NCI-H524 treated with DMSO at 0.1 percent for 48 hours (cell line): ENCODE measurements at regions not wholly inside any gene's neighbourhood (a gene's known extent, or its start where the extent isn't known, plus 50 kb on each side); places are given as distances from the start of the nearest gene placed in this dataset.
"Not testable (repeated sequence)": the region's sequence is repeated elsewhere in the genome, so short reads cannot be mapped to it uniquely, and the experiment has no call there.

ENCODE experiments used
- DNase-seq: peaks from one replicate; lab custom pipeline; 2025; lab: John Stamatoyannopoulos, UW

DNA sequence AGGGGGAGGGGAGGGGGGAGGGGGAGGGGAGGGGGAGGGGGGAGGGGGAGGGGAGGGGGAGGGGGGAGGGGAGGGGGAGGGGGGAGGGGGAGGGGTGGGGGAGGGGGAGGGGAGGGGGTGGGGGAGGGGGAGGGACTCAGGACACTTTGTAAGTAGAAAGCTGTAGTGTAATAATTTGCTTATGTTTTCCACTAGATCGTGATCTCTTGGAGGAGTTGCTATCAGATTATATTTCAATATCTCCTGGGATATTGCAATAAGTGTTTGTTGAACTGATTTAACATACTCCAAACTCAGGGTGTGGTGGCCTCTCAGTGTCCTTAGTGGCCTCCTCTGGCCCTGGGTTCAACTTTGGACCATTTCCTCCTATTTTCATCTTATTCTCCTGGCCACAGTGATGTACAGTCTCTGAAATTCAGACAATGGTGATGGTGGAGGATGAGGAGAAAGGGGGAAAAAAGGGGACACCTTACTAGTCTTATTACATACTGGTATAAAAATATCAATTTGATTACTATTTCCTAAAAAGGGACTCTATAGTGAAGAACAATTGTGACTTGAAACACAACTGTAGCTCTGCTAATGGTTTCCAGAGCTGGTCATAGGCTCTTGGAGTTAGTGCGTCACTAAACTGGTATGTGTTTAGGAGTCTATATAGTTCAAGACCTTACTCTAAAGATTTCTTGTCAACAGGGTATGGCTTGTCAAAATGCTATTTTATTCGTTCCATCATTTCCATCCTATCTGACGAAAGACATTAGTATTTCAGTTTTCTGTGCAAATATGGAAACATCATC is 89.6 kb downstream of the DDX1 start:
- DNase-seq: no peak

- DNase-seq: no peak
These were observed 90.7 kb downstream of the DDX1 start for GRCh38 chr2:15682354-15682753.

GRCh38 chr2:15684161-15685039 is 92.7 kb downstream of the DDX1 start:
- no peak for DNase-seq

- no peak for DNase-seq
These were observed 93.5 kb downstream of the DDX1 start for GRCh38 chr2:15685143-15685542.

GRCh38 chr2:15686643-15687042 is 95.0 kb downstream of the DDX1 start:
- DNase-seq: no peak

DNA sequence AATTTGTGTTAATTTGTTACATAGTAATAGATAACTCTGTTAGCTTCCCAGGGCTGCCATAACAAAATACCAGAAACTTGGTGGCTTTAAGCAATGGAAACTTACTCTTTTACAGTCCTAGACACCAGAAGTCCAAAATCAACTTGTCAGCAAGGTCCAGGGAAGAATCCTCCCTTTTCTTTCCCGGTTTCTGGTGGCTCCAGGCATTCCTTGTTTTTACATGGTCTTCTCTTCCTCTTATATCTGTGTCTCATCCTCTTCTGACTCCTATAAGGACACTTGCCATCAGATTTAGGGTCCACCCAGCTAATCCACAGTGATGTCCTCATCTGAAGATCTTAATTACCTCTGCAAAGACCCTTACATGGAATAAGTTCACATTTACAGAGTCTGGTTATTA is 95.6 kb downstream of the DDX1 start:
- no peak for DNase-seq

DNA sequence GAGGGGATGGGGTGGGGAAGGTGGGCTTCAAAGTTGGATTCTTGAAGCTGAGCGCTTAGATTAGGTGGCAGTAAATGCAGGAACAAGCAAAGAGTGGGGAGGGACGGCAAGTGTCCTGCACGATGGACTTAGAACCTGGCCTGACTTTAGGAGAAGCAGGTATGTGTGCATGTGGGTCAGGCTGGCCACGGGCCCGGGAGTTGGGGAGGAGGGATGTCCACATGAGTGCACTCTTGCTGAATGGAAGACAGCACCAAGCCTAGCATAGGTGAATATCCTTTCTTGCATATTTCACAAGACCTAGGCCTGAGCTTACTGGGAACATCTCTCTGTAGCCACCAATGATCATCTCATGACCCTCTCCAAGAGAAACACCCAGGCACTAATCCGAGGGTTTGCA is 96.1 kb downstream of the DDX1 start:
- DNase-seq: no peak

GRCh38 chr2:15688924-15689568 is 97.4 kb downstream of the DDX1 start:
- DNase-seq: no peak

DNA sequence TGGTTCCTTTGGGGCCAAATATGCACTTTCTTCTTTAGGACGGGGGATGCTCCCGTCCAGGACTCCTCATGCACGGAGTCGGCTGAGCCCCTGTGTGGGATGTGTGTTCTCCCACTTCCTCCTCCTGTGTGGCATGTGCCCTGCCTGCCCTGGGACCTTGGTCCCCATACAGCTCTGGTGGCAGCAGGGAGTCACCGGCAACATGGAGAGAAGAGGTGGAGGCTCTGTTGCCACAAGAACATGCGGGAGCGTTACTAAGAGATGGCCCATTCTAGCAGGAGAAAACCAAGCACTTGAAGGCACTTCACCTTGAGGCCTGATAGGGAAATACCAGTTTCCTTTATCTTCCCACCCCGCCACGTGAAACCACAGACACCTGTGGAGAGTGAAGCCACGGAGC is 98.0 kb downstream of the DDX1 start:
- no peak for DNase-seq

- no peak for DNase-seq
These were observed 100.1 kb downstream of the DDX1 start for GRCh38 chr2:15691586-15692310.

GRCh38 chr2:15692551-15693377 is 101.1 kb downstream of the DDX1 start:
- DNase-seq: no peak

GRCh38 chr2:15693382-15693781 is 101.7 kb downstream of the DDX1 start:
- DNase-seq: no peak

DNA sequence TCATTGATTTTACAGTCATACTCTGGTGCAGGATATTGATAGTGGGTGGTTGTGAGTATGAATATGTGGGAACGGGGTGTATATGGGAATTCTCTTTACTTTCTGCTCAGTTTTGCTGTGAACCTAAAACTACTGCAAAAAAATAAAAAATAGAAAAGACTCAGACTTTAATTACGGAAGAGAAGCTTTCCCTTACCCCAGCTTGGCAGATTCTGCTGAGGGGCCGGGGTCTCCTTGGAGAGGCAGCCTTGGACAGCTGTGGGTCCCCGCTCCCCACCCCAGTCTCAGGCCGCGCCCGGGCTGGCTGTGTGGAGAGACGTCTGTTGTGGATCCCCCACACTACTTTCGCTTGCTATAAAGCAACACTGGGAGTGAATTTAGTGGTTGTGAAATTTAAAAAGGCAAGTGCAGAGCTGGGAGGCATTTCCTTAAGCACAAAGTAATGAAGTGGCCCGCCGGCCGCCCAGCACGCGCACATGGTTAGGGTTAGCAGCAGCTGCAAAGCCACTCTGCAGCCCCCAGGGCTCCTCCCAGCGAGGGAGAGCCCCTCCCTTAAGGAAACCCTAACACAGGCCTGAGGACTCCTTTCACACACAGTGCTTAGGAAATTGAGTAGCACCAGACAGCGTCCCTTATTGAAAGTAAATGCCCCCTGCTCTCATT is 102.4 kb downstream of the DDX1 start:
- DNase-seq: peak; percentile 43

DNA sequence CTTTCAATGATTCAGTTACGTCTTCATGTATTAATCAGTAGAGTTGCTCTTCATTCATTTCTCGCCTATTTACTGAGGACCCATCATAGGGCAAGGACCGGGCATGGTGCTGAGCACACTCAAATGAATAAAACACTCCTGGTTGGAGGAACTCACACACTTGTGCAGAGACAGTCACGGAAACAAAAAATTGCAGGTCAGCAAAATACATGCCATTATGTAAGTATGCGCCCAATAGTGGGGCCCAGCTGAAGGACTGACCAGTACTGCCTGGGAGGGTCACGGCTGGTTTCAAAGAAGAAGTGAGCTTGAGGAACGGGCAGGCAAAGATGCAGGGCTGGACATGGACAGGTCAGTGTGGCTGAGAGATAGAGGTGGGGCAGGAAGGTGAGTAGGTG is 102.9 kb downstream of the DDX1 start:
- no peak for DNase-seq

GRCh38 chr2:15695582-15696330 is 104.1 kb downstream of the DDX1 start:
- DNase-seq: no peak

- DNase-seq: not testable (repeated sequence)
These were observed 105.0 kb downstream of the DDX1 start for GRCh38 chr2:15696606-15697170.

DNA sequence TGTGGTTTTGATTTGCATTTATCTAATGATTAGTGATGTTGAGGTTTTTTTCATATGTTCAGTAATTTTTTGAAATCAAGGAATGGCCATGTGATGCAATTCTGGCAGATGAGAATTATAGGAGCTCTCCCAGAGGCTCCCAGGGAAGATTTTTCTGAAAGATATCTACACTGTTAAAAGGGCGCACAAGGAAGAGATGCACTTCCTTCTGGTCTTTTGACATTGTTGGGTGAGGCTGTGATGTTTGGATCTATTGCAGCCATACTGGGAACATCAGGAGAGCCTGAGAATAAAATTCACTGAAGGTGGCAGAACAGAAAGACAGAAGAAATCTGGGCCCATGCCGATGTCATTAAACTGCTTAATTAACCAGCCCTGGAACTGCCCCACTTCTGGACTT is 108.5 kb downstream of the DDX1 start:
- no peak for DNase-seq

DNA sequence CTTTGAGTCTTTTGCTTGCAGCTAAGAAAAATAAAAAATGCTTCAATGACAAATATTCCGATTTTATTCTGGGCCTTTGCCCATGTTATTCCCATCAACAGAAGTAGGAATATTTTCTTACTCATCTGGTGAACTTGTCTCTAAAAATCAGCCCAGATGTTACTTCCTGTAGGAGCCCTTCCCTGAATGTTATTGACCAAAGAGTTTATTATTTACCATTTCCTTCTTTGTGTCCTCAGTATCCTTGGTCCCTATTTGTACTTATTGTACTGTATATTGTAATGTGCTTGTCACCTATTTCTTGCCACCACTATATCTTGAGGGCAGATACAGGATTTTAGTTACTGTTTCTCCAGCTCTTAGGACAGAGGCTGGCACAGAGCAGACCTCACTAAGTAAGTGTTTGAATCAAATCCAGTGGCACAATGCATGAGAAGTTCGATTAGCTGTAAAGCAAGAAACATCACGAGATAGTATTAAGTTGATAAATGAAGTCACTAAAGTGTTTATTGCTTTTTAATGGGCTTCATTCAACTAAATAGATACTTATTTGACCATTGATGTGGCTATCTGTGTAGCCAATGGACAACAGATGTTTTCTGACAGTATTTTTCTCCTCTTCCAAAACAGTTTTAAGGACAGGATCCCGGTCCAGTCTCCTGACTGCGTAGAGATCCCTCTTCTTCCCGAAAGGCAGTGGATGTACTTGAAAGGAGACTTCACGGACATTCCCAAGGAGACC is 109.1 kb downstream of the DDX1 start:
- DNase-seq: no peak
